Posterior cingulate gyrus (tissue), 11 donors: ENCODE measurements at regions not wholly inside any gene's neighbourhood (a gene's known extent, or its start where the extent isn't known, plus 50 kb on each side); places are given as distances from the start of the nearest gene placed in this dataset.

Source experiments
- DNase-seq, 10 donors: peaks; one replicate each; pipeline versions ENCODE4 v3.0.0 to v3.0.0-alpha.2; 2020 to 2021; ENCODE audit warnings: mixed read lengths in 3 of 10
- intact Hi-C: fragments of 100-400 bp; cut with DNase I; formaldehyde crosslinking; loops from one replicate; pipeline ENCODE4 v1.15.1; 2023

GRCh38 chr20:51335329-51335841 is 207.1 kb downstream of the NFATC2 start:
- DNase-seq, result no peak
- intact Hi-C loops, result no loop called here

GRCh38 chr20:51334609-51335008 is 207.9 kb downstream of the NFATC2 start:
- DNase-seq, result peak in 1 of 10 donors; percentile 35
- intact Hi-C loops, result no loop called here

- intact Hi-C loops, result no loop called here
- DNase-seq, result peak in 1 of 10 donors; percentile 62
These were observed 208.5 kb downstream of the NFATC2 start for GRCh38 chr20:51333971-51334370.

- intact Hi-C loops, result no loop called here
- peak in 1 of 10 donors; percentile 37 for DNase-seq
These were observed 209.1 kb downstream of the NFATC2 start for GRCh38 chr20:51333446-51333845.

- DNase-seq, result peak in 8 of 10 donors; percentile 39 to 94 (median 75)
- intact Hi-C loops, result no loop called here
These were observed 211.0 kb downstream of the NFATC2 start for GRCh38 chr20:51331481-51331880.

- intact Hi-C loops, result no loop called here
- no peak for DNase-seq
These were observed 212.7 kb downstream of the NFATC2 start for GRCh38 chr20:51329845-51330244.

GRCh38 chr20:51327251-51327841 is 215.2 kb downstream of the NFATC2 start:
- DNase-seq, result peak in 1 of 10 donors; percentile 40
- intact Hi-C loops, result no loop called here

- peak in 4 of 10 donors; percentile 18 to 59 (median 40) for DNase-seq
- intact Hi-C loops, result no loop called here
These were observed 216.2 kb downstream of the NFATC2 start for GRCh38 chr20:51326201-51326819.

GRCh38 chr20:51322164-51322707 is 220.3 kb downstream of the NFATC2 start:
- DNase-seq, result no peak
- intact Hi-C loops, result no loop called here

- intact Hi-C loops, result no loop called here
- DNase-seq, result no peak
These were observed 221.0 kb downstream of the NFATC2 start for GRCh38 chr20:51321343-51322163.

- no peak for DNase-seq
- intact Hi-C loops, result loop anchor here (2.0 kb wide), 1 partner anchor 51 kb away; no protein-coding TSS in a partner anchor
These were observed 223.0 kb downstream of the NFATC2 start for GRCh38 chr20:51319522-51319921.

- peak in 6 of 10 donors; percentile 27 to 85 (median 36) for DNase-seq
- intact Hi-C loops, result loop anchor here (2.0 kb wide), 1 partner anchor 52 kb away; no protein-coding TSS in a partner anchor
These were observed 224.2 kb downstream of the NFATC2 start for GRCh38 chr20:51318058-51318949.

- DNase-seq, result no peak
- intact Hi-C loops, result no loop called here
These were observed 227.1 kb downstream of the NFATC2 start for GRCh38 chr20:51315390-51315789.

GRCh38 chr20:51313358-51313827 is 229.1 kb downstream of the NFATC2 start:
- intact Hi-C loops, result no loop called here

GRCh38 chr20:51312480-51312783 is 230.1 kb downstream of the NFATC2 start:
- intact Hi-C loops, result no loop called here
- no peak for DNase-seq

More at GRCh38 chr20:51313358-51313827, 229.1 kb downstream of the NFATC2 start:
- no peak for DNase-seq

GRCh38 chr20:51311636-51312479 is 230.7 kb downstream of the NFATC2 start:
- no peak for DNase-seq
- intact Hi-C loops, result no loop called here

- intact Hi-C loops, result no loop called here
- DNase-seq, result no peak
These were observed 232.3 kb downstream of the NFATC2 start for GRCh38 chr20:51310216-51310615.

GRCh38 chr20:51309128-51309527 is 233.4 kb downstream of the NFATC2 start:
- no peak for DNase-seq
- intact Hi-C loops, result no loop called here
